Breast epithelium (tissue), 4 donors: ENCODE measurements at regions not wholly inside any gene's neighbourhood (a gene's known extent, or its start where the extent isn't known, plus 50 kb on each side); places are given as distances from the start of the nearest gene placed in this dataset.
"Not testable (repeated sequence)": the region's sequence is repeated elsewhere in the genome, so short reads cannot be mapped to it uniquely, and the experiment has no call there.

Source experiments
- DNase-seq, 2 donors: peaks; one replicate each; pipeline ENCODE4 v3.0.0-alpha.2; 2019; ENCODE audit warnings: low spot score in 2 of 2
- H3K27ac ChIP-seq, 2 donors: fragments of 200-600 bp; sonication (generic) in 1 of 2; one replicate each; pipeline ENCODE4 v1.5.1; 2016 to 2019; ENCODE audit warnings: mild to moderate bottlenecking in 1 of 2
- H3K27me3 ChIP-seq, 2 donors: fragments of 200-600 bp; sonication (generic) in 1 of 2; one replicate each; pipeline versions ENCODE4 v1.5.1 to v1.6.0; 2017 to 2019; ENCODE audit warnings: control low read depth in 1 of 2, mild to moderate bottlenecking in 1 of 2
- H3K36me3 ChIP-seq: fragments of 200-600 bp; one replicate; pipeline ENCODE4 v1.5.1; 2019
- H3K4me1 ChIP-seq, 2 donors: fragments of 200-600 bp; sonication (generic); one replicate each; pipeline ENCODE4 v1.5.1; 2016 to 2019; ENCODE audit warnings: control low read depth in 1 of 2
- H3K4me3 ChIP-seq, 3 donors: fragments of 200-600 bp; sonication (generic); 1 replicate in 2 of 3; 2 replicates in 1 of 3; pipeline ENCODE4 v1.5.1; 2016 to 2019; ENCODE audit warnings: mild to moderate bottlenecking in 3 of 3, moderate library complexity in 2 of 3
- H3K9me3 ChIP-seq, 2 donors: fragments of 200-600 bp; sonication (generic) in 1 of 2; one replicate each; pipeline ENCODE4 v1.5.1; 2016 to 2019; ENCODE audit warnings: control low read depth in 1 of 2
- CTCF ChIP-seq, 3 donors: fragments of 450-650 bp; IDR thresholded peaks; one replicate each; pipeline ENCODE4 v1.5.1; 2016 to 2017; ENCODE audit warnings: antibody characterized with exemption in 3 of 3, mild to moderate bottlenecking in 3 of 3, moderate library complexity in 3 of 3
- POLR2A ChIP-seq: fragments of 450-650 bp; IDR thresholded peaks from one replicate; pipeline ENCODE4 v1.6.1; 2016; ENCODE audit warnings: antibody characterized with exemption, mild to moderate bottlenecking, moderate library complexity
- POLR2AphosphoS5 ChIP-seq, 3 donors: sonication (generic); formaldehyde crosslinking; IDR thresholded peaks; one replicate each; pipeline ENCODE4 v1.6.1; 2017; ENCODE audit warnings: antibody characterized with exemption in 3 of 3
- intact Hi-C: fragments of 100-400 bp; cut with DNase I; formaldehyde crosslinking; loops from one replicate; pipeline ENCODE4 v1.15.1; 2023; ENCODE audit warnings: low total_unique reads

- Histone ChIP-seq H3K9me3 (no peaks in the 10 kb centered on the region), H3K4me1 (no peaks in the 10 kb centered on the region), H3K36me3 (no peaks in the 10 kb centered on the region), H3K27me3 (no peaks in the 10 kb centered on the region), H3K27ac (no peak overlapping the region), H3K4me3 (no peak overlapping the region)
- peak; percentile 37 to 85 (median 78) for TF ChIP-seq CTCF (IDR thresholded peaks at IDR 0.05)
- TF ChIP-seq POLR2AphosphoS5 (IDR thresholded peaks at IDR 0.05): no peak
- no peak for TF ChIP-seq POLR2A
- intact Hi-C loops: no loop called here
- DNase-seq: peak; percentile 74 to 75
Measured at GRCh38 chr7:82572195-82572880, 128.8 kb upstream of the CACNA2D1 start.

GRCh38 chr7:82571047-82571446 lies 127.5 kb upstream of the CACNA2D1 start:
- intact Hi-C loops, H3K9me3 ChIP-seq, H3K27ac ChIP-seq, H3K27me3 ChIP-seq, H3K36me3 ChIP-seq, H3K4me1 ChIP-seq, DNase-seq, H3K4me3 ChIP-seq: not testable (repeated sequence)

GRCh38 chr7:82567841-82568240 lies 124.3 kb upstream of the CACNA2D1 start:
- no peaks in the 10 kb centered on the region for H3K4me1 ChIP-seq
- no peaks in the 10 kb centered on the region for H3K27me3 ChIP-seq
- H3K36me3 ChIP-seq: no peaks in the 10 kb centered on the region
- no peaks in the 10 kb centered on the region for H3K9me3 ChIP-seq
- DNase-seq: no peak
- intact Hi-C loops: no loop called here
- no peak overlapping the region for H3K27ac ChIP-seq
- TF ChIP-seq CTCF (IDR thresholded peaks at IDR 0.05) (no peak), POLR2A (no peak), POLR2AphosphoS5 (IDR thresholded peaks at IDR 0.05) (no peak)
- no peak overlapping the region for H3K4me3 ChIP-seq

- Histone ChIP-seq H3K9me3 (no peaks in the 10 kb centered on the region), H3K27ac (no peak overlapping the region), H3K27me3 (no peaks in the 10 kb centered on the region), H3K4me1 (no peaks in the 10 kb centered on the region), H3K4me3 (no peak overlapping the region), H3K36me3 (no peaks in the 10 kb centered on the region)
- TF ChIP-seq POLR2A: no peak
- no peak for TF ChIP-seq CTCF (IDR thresholded peaks at IDR 0.05)
- no peak for TF ChIP-seq POLR2AphosphoS5 (IDR thresholded peaks at IDR 0.05)
- DNase-seq: no peak
- intact Hi-C loops: no loop called here
Measured at GRCh38 chr7:82567356-82567755, 123.8 kb upstream of the CACNA2D1 start.

GRCh38 chr7:82566752-82567151 lies 123.2 kb upstream of the CACNA2D1 start:
- no peaks in the 10 kb centered on the region for H3K36me3 ChIP-seq
- intact Hi-C loops: no loop called here
- DNase-seq: no peak
- H3K27ac ChIP-seq: no peak overlapping the region
- H3K4me3 ChIP-seq: no peak overlapping the region
- no peaks in the 10 kb centered on the region for H3K4me1 ChIP-seq
- TF ChIP-seq POLR2A (no peak), POLR2AphosphoS5 (IDR thresholded peaks at IDR 0.05) (no peak), CTCF (IDR thresholded peaks at IDR 0.05) (no peak)
- no peaks in the 10 kb centered on the region for H3K27me3 ChIP-seq
- no peaks in the 10 kb centered on the region for H3K9me3 ChIP-seq
